ENCODE measurements at regions not wholly inside any gene's neighbourhood (a gene's known extent, or its start where the extent isn't known, plus 50 kb on each side); places are given as distances from the start of the nearest gene placed in this dataset.

DNA sequence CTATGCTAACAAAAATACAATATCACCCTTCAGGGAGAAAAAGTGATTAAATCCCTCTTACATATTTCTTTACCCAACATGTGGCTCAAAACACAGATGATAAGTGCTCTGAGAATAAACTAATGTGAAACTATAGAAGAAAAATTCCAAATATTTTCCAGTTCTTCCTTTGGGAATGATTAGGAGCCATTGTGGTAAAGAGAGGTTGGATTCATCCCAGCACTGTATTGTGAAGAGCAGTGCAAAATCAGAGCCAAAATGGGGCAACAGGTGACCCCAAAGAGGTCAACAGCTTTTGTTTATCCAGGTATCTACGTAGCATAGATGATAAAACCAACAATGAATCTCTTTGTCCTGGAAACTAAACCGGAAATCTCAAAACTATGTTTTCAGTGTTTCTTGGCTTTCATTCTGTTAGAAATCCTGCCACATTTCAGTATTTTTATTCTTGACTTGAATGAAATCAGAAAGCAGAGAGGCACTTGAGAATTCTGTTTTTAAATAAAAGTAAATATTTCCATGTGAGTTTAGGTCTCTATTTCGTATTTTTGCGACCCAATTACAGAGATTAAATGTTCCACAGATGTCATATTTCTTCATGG is 120.4 kb upstream of the FST start:
- no peak for DNase-seq (ENCODE audit: insufficient read length, low spot score)
- FAIRE-seq: no peak
- TF ChIP-seq TAF1 (IDR thresholded peaks at IDR 0.05; ENCODE audit: low read depth, low read length) (no peak), SPI1 (IDR thresholded peaks at IDR 0.05; ENCODE audit: low read depth, low read length) (no peak), POLR2AphosphoS5 (IDR thresholded peaks at IDR 0.05; ENCODE audit: low read depth, low read length) (no peak), POLR2A (IDR thresholded peaks at IDR 0.05; ENCODE audit: low read depth, low read length) (no peak), PAX5 (IDR thresholded peaks at IDR 0.05; ENCODE audit: insufficient read depth, low read length, severe bottlenecking) (no peak), POU2F2 (IDR thresholded peaks at IDR 0.05; ENCODE audit: low read depth, low read length) (no peak)

DNA sequence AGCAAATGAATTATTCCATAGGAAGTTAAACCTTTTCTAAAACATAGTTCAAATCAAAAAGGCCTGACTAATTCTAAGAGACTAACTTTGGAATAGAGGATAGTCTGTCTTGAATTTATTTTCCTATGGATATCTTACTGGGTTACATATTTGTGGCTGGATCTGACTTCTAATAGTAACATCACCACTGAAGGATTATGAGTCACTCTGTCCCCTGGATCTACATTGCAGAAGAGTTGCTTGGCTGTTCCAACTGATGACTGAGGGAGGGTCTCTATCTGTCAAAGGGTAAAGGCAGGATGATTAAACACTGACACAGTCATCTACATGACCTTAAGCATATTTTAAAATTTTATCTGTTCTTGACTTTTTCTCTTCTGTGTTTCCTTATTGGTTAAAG is 119.6 kb upstream of the FST start:
- DNase-seq (ENCODE audit: insufficient read length, low spot score) (no peak), FAIRE-seq (no peak)
- TF ChIP-seq POLR2A (IDR thresholded peaks at IDR 0.05; ENCODE audit: low read depth, low read length) (no peak), PAX5 (IDR thresholded peaks at IDR 0.05; ENCODE audit: insufficient read depth, low read length, severe bottlenecking) (no peak), POLR2AphosphoS5 (IDR thresholded peaks at IDR 0.05; ENCODE audit: low read depth, low read length) (no peak), TAF1 (IDR thresholded peaks at IDR 0.05; ENCODE audit: low read depth, low read length) (no peak), SPI1 (IDR thresholded peaks at IDR 0.05; ENCODE audit: low read depth, low read length) (no peak), POU2F2 (IDR thresholded peaks at IDR 0.05; ENCODE audit: low read depth, low read length) (no peak)

DNA sequence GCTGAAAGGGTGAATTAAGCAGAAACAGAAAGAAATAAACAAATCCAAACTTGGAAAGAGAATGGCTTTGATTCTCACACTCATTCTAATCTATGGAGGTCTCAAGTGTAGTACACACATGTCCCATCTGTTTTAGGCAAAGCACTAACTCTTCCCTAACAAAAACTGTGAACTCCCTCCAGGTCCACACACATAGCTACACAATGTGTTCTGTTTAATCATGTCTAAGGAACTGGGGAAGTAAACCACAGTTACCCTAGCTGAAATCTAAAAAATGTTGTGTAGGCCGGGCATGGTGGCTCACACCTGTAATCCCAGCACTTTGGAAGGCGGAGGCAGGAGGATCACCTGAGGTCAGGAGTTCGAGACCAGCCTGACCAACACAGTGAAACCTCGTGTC is 118.7 kb upstream of the FST start:
- TF ChIP-seq POU2F2 (IDR thresholded peaks at IDR 0.05; ENCODE audit: low read depth, low read length) (no peak), POLR2A (IDR thresholded peaks at IDR 0.05; ENCODE audit: low read depth, low read length) (no peak), POLR2AphosphoS5 (IDR thresholded peaks at IDR 0.05; ENCODE audit: low read depth, low read length) (no peak), PAX5 (IDR thresholded peaks at IDR 0.05; ENCODE audit: insufficient read depth, low read length, severe bottlenecking) (no peak), TAF1 (IDR thresholded peaks at IDR 0.05; ENCODE audit: low read depth, low read length) (no peak), SPI1 (IDR thresholded peaks at IDR 0.05; ENCODE audit: low read depth, low read length) (no peak)
- FAIRE-seq (no peak), DNase-seq (ENCODE audit: insufficient read length, low spot score) (no peak)

DNA sequence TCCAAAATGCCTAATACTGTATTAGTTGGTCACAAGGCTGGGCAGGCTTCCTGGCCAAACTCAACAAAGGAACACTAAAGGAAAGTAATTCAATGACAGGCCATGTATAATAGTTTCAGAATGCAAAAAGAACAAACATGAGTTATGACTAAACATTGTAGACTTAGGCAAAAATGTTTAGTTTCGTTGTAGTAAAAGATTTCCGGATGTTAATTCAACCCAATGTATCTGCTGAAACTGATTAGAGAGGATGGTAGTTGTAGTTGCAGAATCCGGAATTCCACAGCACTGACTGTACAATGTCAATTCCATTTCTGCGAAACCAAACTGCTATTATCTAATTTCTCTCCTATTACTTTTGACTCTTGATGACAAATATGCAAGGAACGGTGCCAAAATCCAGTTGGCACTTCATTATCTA is 117.9 kb upstream of the FST start:
- TF ChIP-seq PAX5 (IDR thresholded peaks at IDR 0.05; ENCODE audit: insufficient read depth, low read length, severe bottlenecking): no peak
- TF ChIP-seq POLR2AphosphoS5 (IDR thresholded peaks at IDR 0.05; ENCODE audit: low read depth, low read length): no peak
- TF ChIP-seq TAF1 (IDR thresholded peaks at IDR 0.05; ENCODE audit: low read depth, low read length): no peak
- no peak for TF ChIP-seq POLR2A (IDR thresholded peaks at IDR 0.05; ENCODE audit: low read depth, low read length)
- no peak for TF ChIP-seq SPI1 (IDR thresholded peaks at IDR 0.05; ENCODE audit: low read depth, low read length)
- FAIRE-seq: no peak
- DNase-seq (ENCODE audit: insufficient read length, low spot score): no peak

DNA sequence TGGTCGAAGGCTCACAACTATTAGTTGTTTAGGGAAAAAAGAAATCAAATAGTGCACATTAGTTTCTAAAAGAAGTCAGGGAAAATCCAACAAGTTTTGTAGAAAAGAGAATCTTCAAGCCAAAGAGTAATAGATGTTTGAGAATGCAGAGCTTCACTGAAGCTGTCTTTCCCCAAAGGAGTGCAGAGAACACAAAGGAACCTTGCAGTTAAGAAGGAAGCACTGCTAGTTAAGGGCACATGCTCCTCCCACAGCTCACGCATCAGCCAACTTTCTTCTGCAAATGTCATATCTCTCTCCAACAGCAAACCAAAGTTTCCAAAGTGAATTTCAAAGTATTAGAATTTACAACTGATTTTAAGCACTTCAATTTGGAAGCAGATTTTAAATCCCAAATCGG is 116.4 kb upstream of the FST start:
- TF ChIP-seq SPI1 (IDR thresholded peaks at IDR 0.05; ENCODE audit: low read depth, low read length): no peak
- TF ChIP-seq TAF1 (IDR thresholded peaks at IDR 0.05; ENCODE audit: low read depth, low read length): no peak
- no peak for TF ChIP-seq POU2F2 (IDR thresholded peaks at IDR 0.05; ENCODE audit: low read depth, low read length)
- no peak for TF ChIP-seq PAX5 (IDR thresholded peaks at IDR 0.05; ENCODE audit: insufficient read depth, low read length, severe bottlenecking)
- TF ChIP-seq POLR2A (IDR thresholded peaks at IDR 0.05; ENCODE audit: low read depth, low read length): no peak
- TF ChIP-seq POLR2AphosphoS5 (IDR thresholded peaks at IDR 0.05; ENCODE audit: low read depth, low read length): no peak
- no peak for DNase-seq (ENCODE audit: insufficient read length, low spot score)
- no peak for FAIRE-seq

DNA sequence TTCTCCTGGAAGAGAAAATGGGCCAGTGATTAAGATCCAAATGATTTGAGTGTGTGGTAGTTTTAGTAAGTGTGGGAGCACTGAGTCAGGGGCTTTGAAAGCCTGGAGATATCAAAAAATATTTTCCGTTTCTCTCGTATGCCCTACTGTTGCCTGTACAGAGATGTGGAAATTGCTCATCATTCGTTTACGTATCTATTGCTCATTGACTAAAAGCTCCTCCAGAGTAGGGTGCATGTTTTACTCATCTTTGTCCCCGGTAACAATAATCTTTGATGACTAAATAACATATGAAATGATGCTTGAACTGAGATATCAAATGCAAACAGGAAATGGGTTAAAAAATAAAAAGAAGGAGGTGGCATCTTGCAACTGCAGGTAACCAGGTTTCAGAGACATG is 114.2 kb upstream of the FST start:
- no peak for FAIRE-seq
- TF ChIP-seq TAF1 (IDR thresholded peaks at IDR 0.05; ENCODE audit: low read depth, low read length): no peak
- no peak for TF ChIP-seq SPI1 (IDR thresholded peaks at IDR 0.05; ENCODE audit: low read depth, low read length)
- no peak for TF ChIP-seq POLR2A (IDR thresholded peaks at IDR 0.05; ENCODE audit: low read depth, low read length)
- DNase-seq (ENCODE audit: insufficient read length, low spot score): no peak

DNA sequence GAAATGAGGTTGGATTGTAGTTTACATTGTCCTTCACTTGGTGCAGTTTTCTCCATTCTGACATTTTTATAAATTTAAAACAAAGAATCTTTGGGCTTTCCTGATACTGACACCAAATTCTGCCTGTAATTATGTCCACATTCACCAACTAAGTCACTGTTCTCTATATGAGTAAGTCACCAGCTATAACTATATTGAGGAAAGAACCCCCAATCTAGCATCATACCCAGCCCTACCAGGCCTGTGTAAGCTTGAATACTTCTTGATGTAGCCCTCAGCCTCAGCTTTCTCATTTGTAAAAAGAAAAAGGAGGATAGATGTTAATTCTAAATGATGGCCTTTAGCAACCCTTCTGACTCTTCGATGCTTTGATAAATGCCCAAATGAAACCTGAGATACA is 112.7 kb upstream of the FST start:
- DNase-seq (ENCODE audit: insufficient read length, low spot score): no peak
- no peak for FAIRE-seq
- TF ChIP-seq POLR2AphosphoS5 (IDR thresholded peaks at IDR 0.05; ENCODE audit: low read depth, low read length) (no peak), TAF1 (IDR thresholded peaks at IDR 0.05; ENCODE audit: low read depth, low read length) (no peak), SPI1 (IDR thresholded peaks at IDR 0.05; ENCODE audit: low read depth, low read length) (no peak), PAX5 (IDR thresholded peaks at IDR 0.05; ENCODE audit: insufficient read depth, low read length, severe bottlenecking) (no peak), POU2F2 (IDR thresholded peaks at IDR 0.05; ENCODE audit: low read depth, low read length) (no peak), POLR2A (IDR thresholded peaks at IDR 0.05; ENCODE audit: low read depth, low read length) (no peak)

DNA sequence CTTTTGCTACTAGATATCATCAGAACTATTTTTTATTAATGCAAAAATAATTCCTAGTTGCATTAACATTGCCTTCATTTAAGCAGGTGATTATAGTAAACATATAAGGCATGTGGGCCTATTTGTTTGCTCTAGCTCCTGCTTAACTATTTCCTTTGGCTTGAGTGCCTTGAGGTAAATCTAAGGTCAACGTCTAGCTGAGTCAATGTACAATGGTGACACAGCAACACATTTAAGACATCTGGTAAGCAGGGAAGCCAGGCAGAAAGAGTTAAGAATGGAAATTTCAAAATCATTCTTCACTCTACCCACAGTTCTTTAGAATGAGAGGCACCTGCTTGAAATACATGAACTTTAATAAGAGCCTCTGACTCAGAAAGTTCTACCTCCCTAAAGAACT is 111.9 kb upstream of the FST start:
- FAIRE-seq: no peak
- DNase-seq (ENCODE audit: insufficient read length, low spot score): no peak
- TF ChIP-seq POU2F2 (IDR thresholded peaks at IDR 0.05; ENCODE audit: low read depth, low read length) (no peak), SPI1 (IDR thresholded peaks at IDR 0.05; ENCODE audit: low read depth, low read length) (no peak), POLR2AphosphoS5 (IDR thresholded peaks at IDR 0.05; ENCODE audit: low read depth, low read length) (no peak), POLR2A (IDR thresholded peaks at IDR 0.05; ENCODE audit: low read depth, low read length) (no peak), PAX5 (IDR thresholded peaks at IDR 0.05; ENCODE audit: insufficient read depth, low read length, severe bottlenecking) (no peak), TAF1 (IDR thresholded peaks at IDR 0.05; ENCODE audit: low read depth, low read length) (no peak)

DNA sequence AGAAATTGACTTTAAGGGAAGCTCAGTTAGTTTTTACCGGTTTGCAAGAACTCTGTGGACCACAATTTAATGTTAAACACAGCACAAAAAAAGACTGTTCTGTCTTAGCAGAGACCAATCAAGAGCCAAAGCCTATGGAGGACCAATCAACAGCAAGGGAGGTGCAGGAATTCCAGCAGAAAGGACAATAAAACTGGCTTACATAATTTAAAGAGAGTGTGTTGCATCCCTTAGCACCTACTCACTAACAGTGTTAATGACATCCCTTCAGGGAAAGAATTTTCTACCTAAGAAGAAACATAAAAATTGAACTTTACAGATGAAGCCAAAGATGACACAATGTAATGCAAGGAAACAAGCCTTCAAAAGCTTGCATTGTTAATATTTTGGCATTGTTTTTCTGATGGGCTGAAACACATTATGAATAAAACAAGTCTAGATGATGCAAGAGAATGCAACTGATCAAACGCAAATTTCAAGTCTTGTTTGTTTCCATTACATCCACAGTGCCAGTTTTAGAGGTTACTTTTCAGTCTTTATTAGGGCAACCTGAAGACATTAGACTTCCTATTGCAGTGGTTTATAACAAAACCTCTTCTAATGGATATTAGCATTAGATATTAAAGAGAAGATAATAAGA is 111.3 kb upstream of the FST start:
- DNase-seq (ENCODE audit: insufficient read length, low spot score) (no peak), FAIRE-seq (no peak)
- TF ChIP-seq SPI1 (IDR thresholded peaks at IDR 0.05; ENCODE audit: low read depth, low read length) (no peak), PAX5 (IDR thresholded peaks at IDR 0.05; ENCODE audit: insufficient read depth, low read length, severe bottlenecking) (no peak), POLR2AphosphoS5 (IDR thresholded peaks at IDR 0.05; ENCODE audit: low read depth, low read length) (no peak), POU2F2 (IDR thresholded peaks at IDR 0.05; ENCODE audit: low read depth, low read length) (no peak), TAF1 (IDR thresholded peaks at IDR 0.05; ENCODE audit: low read depth, low read length) (no peak), POLR2A (IDR thresholded peaks at IDR 0.05; ENCODE audit: low read depth, low read length) (no peak)

DNA sequence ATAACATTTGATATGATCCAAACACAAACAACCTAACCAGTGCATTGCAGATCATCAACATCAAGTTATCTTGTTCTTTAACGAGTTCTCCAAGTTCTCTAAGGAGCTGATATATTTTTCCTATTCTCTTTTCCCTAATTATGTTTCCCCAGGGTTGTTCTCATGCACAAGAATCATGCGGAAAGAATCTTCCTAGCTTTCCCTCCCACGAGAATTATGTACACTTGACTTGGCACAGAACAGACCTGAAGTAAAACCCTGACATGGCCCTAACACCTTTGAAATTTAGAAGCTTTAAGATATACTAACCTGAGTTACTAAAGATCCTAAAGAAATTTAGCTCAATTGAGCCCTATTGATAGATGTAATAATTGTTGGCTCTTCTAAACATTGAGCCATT is 110.7 kb upstream of the FST start:
- no peak for TF ChIP-seq POLR2AphosphoS5 (IDR thresholded peaks at IDR 0.05; ENCODE audit: low read depth, low read length)
- no peak for TF ChIP-seq POLR2A (IDR thresholded peaks at IDR 0.05; ENCODE audit: low read depth, low read length)
- no peak for TF ChIP-seq POU2F2 (IDR thresholded peaks at IDR 0.05; ENCODE audit: low read depth, low read length)
- no peak for TF ChIP-seq PAX5 (IDR thresholded peaks at IDR 0.05; ENCODE audit: insufficient read depth, low read length, severe bottlenecking)
- TF ChIP-seq TAF1 (IDR thresholded peaks at IDR 0.05; ENCODE audit: low read depth, low read length): no peak
- no peak for TF ChIP-seq SPI1 (IDR thresholded peaks at IDR 0.05; ENCODE audit: low read depth, low read length)
- no peak for FAIRE-seq
- DNase-seq (ENCODE audit: insufficient read length, low spot score): no peak

All from GM12891 (cell line).